ENCODE measurements at regions not wholly inside any gene's neighbourhood (a gene's known extent, or its start where the extent isn't known, plus 50 kb on each side); places are given as distances from the start of the nearest gene placed in this dataset.

- Histone ChIP-seq H3K4me3 (ENCODE audit: insufficient read depth, low read length, poor library complexity, severe bottlenecking) (no peak overlapping the region), H3K36me3 (ENCODE audit: low read length) (no peaks in the 10 kb centered on the region), H3K27ac (ENCODE audit: low read depth, low read length) (no peak overlapping the region), H3K9me3 (ENCODE audit: insufficient read depth, low read length) (no peaks in the 10 kb centered on the region), H3K4me2 (ENCODE audit: low read depth, low read length, poor library complexity, severe bottlenecking) (no peak overlapping the region), H2AFZ (ENCODE audit: low read depth, low read length, severe bottlenecking) (no peak overlapping the region), H4K20me1 (ENCODE audit: low read depth, low read length) (no peaks in the 10 kb centered on the region), H3K9me2 (replicated peaks; ENCODE audit: insufficient read depth, low read length) (no peaks in the 10 kb centered on the region), H3K79me2 (ENCODE audit: insufficient read depth, low read length) (no peaks in the 10 kb centered on the region), H3K27me3 (ENCODE audit: low read length) (no peaks in the 10 kb centered on the region), H3F3A (ENCODE audit: insufficient read depth) (no peaks in the 10 kb centered on the region), H3K9ac (ENCODE audit: low read length) (no peak overlapping the region)
- TF ChIP-seq CTCF (IDR thresholded peaks at IDR 0.05; ENCODE audit: insufficient read depth, low read length, poor library complexity, severe bottlenecking) = no peak
Measured at GRCh38 chr20:7090811-7091210, 323.3 kb downstream of the BMP2 start.

- H3K4me3 ChIP-seq (ENCODE audit: insufficient read depth, low read length, poor library complexity, severe bottlenecking) = no peak overlapping the region
- H3K27me3 ChIP-seq (ENCODE audit: low read length) = no peaks in the 10 kb centered on the region
- H3K36me3 ChIP-seq (ENCODE audit: low read length) = no peaks in the 10 kb centered on the region
- H3K4me2 ChIP-seq (ENCODE audit: low read depth, low read length, poor library complexity, severe bottlenecking) = no peak overlapping the region
- no peaks in the 10 kb centered on the region for H3K9me2 ChIP-seq (replicated peaks; ENCODE audit: insufficient read depth, low read length)
- no peak overlapping the region for H3K9ac ChIP-seq (ENCODE audit: low read length)
- H3K9me3 ChIP-seq (ENCODE audit: insufficient read depth, low read length) = no peaks in the 10 kb centered on the region
- TF ChIP-seq CTCF (IDR thresholded peaks at IDR 0.05; ENCODE audit: insufficient read depth, low read length, poor library complexity, severe bottlenecking) (no peak), EZH2phosphoT487 (conservative IDR thresholded peaks at IDR 0.05; ENCODE audit: low read length) (no peak)
- no peaks in the 10 kb centered on the region for H3F3A ChIP-seq (ENCODE audit: insufficient read depth)
- no peaks in the 10 kb centered on the region for H4K20me1 ChIP-seq (ENCODE audit: low read depth, low read length)
- H2AFZ ChIP-seq (ENCODE audit: low read depth, low read length, severe bottlenecking) = no peak overlapping the region
- no peaks in the 10 kb centered on the region for H3K79me2 ChIP-seq (ENCODE audit: insufficient read depth, low read length)
- H3K27ac ChIP-seq (ENCODE audit: low read depth, low read length) = no peak overlapping the region
Measured at GRCh38 chr20:7091655-7092054, 324.2 kb downstream of the BMP2 start.

- no peaks in the 10 kb centered on the region for H3K9me3 ChIP-seq (ENCODE audit: insufficient read depth, low read length)
- TF ChIP-seq EZH2phosphoT487 (conservative IDR thresholded peaks at IDR 0.05; ENCODE audit: low read length) (no peak), CTCF (IDR thresholded peaks at IDR 0.05; ENCODE audit: insufficient read depth, low read length, poor library complexity, severe bottlenecking) (peak; percentile 88)
- H3K36me3 ChIP-seq (ENCODE audit: low read length) = no peaks in the 10 kb centered on the region
- H2AFZ ChIP-seq (ENCODE audit: low read depth, low read length, severe bottlenecking) = no peak overlapping the region
- H3K27ac ChIP-seq (ENCODE audit: low read depth, low read length) = no peak overlapping the region
- no peaks in the 10 kb centered on the region for H3K79me2 ChIP-seq (ENCODE audit: insufficient read depth, low read length)
- H3F3A ChIP-seq (ENCODE audit: insufficient read depth) = no peaks in the 10 kb centered on the region
- H3K27me3 ChIP-seq (ENCODE audit: low read length) = no peaks in the 10 kb centered on the region
- H3K4me2 ChIP-seq (ENCODE audit: low read depth, low read length, poor library complexity, severe bottlenecking) = no peak overlapping the region
- no peaks in the 10 kb centered on the region for H4K20me1 ChIP-seq (ENCODE audit: low read depth, low read length)
- H3K4me3 ChIP-seq (ENCODE audit: insufficient read depth, low read length, poor library complexity, severe bottlenecking) = no peak overlapping the region
- H3K9me2 ChIP-seq (replicated peaks; ENCODE audit: insufficient read depth, low read length) = no peaks in the 10 kb centered on the region
- no peak overlapping the region for H3K9ac ChIP-seq (ENCODE audit: low read length)
Measured at GRCh38 chr20:7094438-7094997, 327.0 kb downstream of the BMP2 start.
